Esophagus squamous epithelium (tissue), 4 donors: ENCODE measurements at regions not wholly inside any gene's neighbourhood (a gene's known extent, or its start where the extent isn't known, plus 50 kb on each side); places are given as distances from the start of the nearest gene placed in this dataset.

Experiments
- CTCF ChIP-seq, 6 experiments: fragments of 450-650 bp in 4 of 6; fragments of 200-600 bp in 2 of 6; sonication (generic) in 2 of 6; IDR thresholded peaks; one replicate each; pipeline ENCODE4 v1.5.1; 2016 to 2019; ENCODE audit warnings: antibody characterized with exemption in 6 of 6, mild to moderate bottlenecking in 4 of 6, moderate library complexity in 4 of 6
- POLR2A ChIP-seq, 4 donors: fragments of 450-650 bp; IDR thresholded peaks; one replicate each; pipeline ENCODE4 v1.6.1; 2017; ENCODE audit warnings: antibody characterized with exemption in 4 of 4, mild to moderate bottlenecking in 4 of 4, moderate library complexity in 3 of 4

GRCh38 chr21:35149698-35150097, 100.6 kb upstream of the RUNX1 start:
- TF ChIP-seq CTCF (IDR thresholded peaks at IDR 0.05): no peak
- TF ChIP-seq POLR2A (IDR thresholded peaks at IDR 0.05): no peak
